Upper lobe of left lung (tissue), 4 donors: ENCODE measurements at regions not wholly inside any gene's neighbourhood (a gene's known extent, or its start where the extent isn't known, plus 50 kb on each side); places are given as distances from the start of the nearest gene placed in this dataset.

Source experiments
- POLR2A ChIP-seq, 4 donors: fragments of 450-650 bp; IDR thresholded peaks; one replicate each; pipeline ENCODE4 v1.5.1; 2016 to 2017; ENCODE audit warnings: antibody characterized with exemption in 4 of 4, mild to moderate bottlenecking in 2 of 4
- TF ChIP-seq, protein P1 (sequence below), 6 experiments: fragments of 450-650 bp in 4 of 6; fragments of 200-600 bp in 2 of 6; sonication (generic) in 2 of 6; IDR thresholded peaks; one replicate each; pipeline ENCODE4 v1.5.1; 2016 to 2019; ENCODE audit warnings: antibody characterized with exemption in 6 of 6

DNA sequence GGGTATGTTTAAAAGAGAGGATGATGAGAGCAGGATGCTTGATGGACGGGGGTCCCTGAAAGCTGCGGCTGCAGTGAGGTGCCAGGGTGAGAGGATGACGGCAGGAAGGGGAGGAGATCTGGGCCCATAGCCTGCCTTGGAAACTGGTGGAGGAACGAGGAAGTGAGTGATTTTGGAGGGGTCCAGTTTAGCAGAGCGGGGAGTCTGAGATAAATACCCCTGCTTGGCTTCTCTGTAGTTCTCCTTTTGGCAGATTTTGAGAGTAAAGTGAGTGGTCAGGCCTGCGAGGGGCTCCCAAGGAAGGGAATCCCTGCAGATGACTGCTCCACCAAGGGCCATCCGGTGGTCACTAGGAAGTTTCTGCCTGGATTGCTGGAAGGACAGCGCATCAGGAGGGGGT, 98.5 kb upstream of the PTCH1 start:
- TF ChIP-seq, protein P1, sequence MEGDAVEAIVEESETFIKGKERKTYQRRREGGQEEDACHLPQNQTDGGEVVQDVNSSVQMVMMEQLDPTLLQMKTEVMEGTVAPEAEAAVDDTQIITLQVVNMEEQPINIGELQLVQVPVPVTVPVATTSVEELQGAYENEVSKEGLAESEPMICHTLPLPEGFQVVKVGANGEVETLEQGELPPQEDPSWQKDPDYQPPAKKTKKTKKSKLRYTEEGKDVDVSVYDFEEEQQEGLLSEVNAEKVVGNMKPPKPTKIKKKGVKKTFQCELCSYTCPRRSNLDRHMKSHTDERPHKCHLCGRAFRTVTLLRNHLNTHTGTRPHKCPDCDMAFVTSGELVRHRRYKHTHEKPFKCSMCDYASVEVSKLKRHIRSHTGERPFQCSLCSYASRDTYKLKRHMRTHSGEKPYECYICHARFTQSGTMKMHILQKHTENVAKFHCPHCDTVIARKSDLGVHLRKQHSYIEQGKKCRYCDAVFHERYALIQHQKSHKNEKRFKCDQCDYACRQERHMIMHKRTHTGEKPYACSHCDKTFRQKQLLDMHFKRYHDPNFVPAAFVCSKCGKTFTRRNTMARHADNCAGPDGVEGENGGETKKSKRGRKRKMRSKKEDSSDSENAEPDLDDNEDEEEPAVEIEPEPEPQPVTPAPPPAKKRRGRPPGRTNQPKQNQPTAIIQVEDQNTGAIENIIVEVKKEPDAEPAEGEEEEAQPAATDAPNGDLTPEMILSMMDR (IDR thresholded peaks at IDR 0.05), result no peak
- TF ChIP-seq POLR2A (IDR thresholded peaks at IDR 0.05), result no peak
